ENCODE measurements at regions not wholly inside any gene's neighbourhood (a gene's known extent, or its start where the extent isn't known, plus 50 kb on each side); places are given as distances from the start of the nearest gene placed in this dataset.

- no peak overlapping the region for H3K4me3 ChIP-seq (ENCODE audit: control insufficient read depth, low read depth, low read length)
- no peak for TF ChIP-seq CTCF (conservative IDR thresholded peaks at IDR 0.05; ENCODE audit: control insufficient read depth, insufficient read depth, low read depth, low read length)
- no peak for DNase-seq (ENCODE audit: low read depth)
Measured at GRCh38 chr13:99822820-99823219, 148.7 kb downstream of the ZIC5 start.

- peak; percentile 1 for DNase-seq (ENCODE audit: low read depth)
- TF ChIP-seq CTCF (conservative IDR thresholded peaks at IDR 0.05; ENCODE audit: control insufficient read depth, insufficient read depth, low read depth, low read length): no peak
- H3K4me3 ChIP-seq (ENCODE audit: control insufficient read depth, low read depth, low read length): no peak overlapping the region
Measured at GRCh38 chr13:99821741-99822140, 149.8 kb downstream of the ZIC5 start.

GRCh38 chr13:99819967-99820366 is 151.6 kb downstream of the ZIC5 start:
- no peak for TF ChIP-seq CTCF (conservative IDR thresholded peaks at IDR 0.05; ENCODE audit: control insufficient read depth, insufficient read depth, low read depth, low read length)
- no peak for DNase-seq (ENCODE audit: low read depth)
- H3K4me3 ChIP-seq (ENCODE audit: control insufficient read depth, low read depth, low read length): no peak overlapping the region

GRCh38 chr13:99816321-99816720 is 155.2 kb downstream of the ZIC5 start:
- no peak for DNase-seq (ENCODE audit: low read depth)
- no peak for TF ChIP-seq CTCF (conservative IDR thresholded peaks at IDR 0.05; ENCODE audit: control insufficient read depth, insufficient read depth, low read depth, low read length)
- no peak overlapping the region for H3K4me3 ChIP-seq (ENCODE audit: control insufficient read depth, low read depth, low read length)

- no peak for TF ChIP-seq CTCF (conservative IDR thresholded peaks at IDR 0.05; ENCODE audit: control insufficient read depth, insufficient read depth, low read depth, low read length)
- no peak overlapping the region for H3K4me3 ChIP-seq (ENCODE audit: control insufficient read depth, low read depth, low read length)
- no peak for DNase-seq (ENCODE audit: low read depth)
Measured at GRCh38 chr13:99813336-99814095, 158.1 kb downstream of the ZIC5 start.

- H3K4me3 ChIP-seq (ENCODE audit: control insufficient read depth, low read depth, low read length): no peak overlapping the region
- DNase-seq (ENCODE audit: low read depth): peak; percentile 47
- no peak for TF ChIP-seq CTCF (conservative IDR thresholded peaks at IDR 0.05; ENCODE audit: control insufficient read depth, insufficient read depth, low read depth, low read length)
Measured at GRCh38 chr13:99812625-99813024, 158.9 kb downstream of the ZIC5 start.

Data from fibroblast of mammary gland (primary cell).